GM19035 (cell line): ENCODE measurements at regions not wholly inside any gene's neighbourhood (a gene's known extent, or its start where the extent isn't known, plus 50 kb on each side); places are given as distances from the start of the nearest gene placed in this dataset.

Experiments
- ATAC-seq: cut with Tn5 transposase; IDR thresholded peaks from one replicate; pipeline ENCODE4 v1.9.1; 2021; ENCODE audit not compliant: unreplicated experiment

DNA sequence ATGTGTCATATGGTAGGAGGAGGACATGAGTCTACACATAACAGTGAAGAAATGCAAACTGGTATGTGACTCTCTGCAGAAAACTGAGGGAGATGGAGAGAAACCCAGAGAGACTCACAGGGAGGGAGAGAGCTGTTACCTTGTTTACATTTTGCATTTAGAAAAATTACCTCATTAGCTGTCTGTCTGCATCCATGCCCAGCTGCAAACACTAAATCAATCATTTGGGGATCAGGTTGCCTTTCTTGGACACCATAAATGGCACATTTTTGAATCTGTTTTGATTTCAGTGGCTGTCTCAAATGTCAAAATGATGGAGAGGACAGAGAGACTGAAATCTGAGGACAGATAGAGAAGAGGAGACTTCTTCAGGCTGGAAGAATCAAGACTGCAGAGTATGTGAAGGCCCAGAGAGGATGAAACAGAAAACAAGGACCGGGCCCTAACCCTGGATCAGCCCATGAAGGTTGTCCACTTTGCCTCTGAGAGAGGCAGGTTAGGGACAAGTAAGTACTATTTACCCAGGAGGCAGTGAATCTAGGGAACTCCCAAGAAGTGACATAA, 92.2 kb downstream of the UNC5CL start:
- ATAC-seq: no peak

DNA sequence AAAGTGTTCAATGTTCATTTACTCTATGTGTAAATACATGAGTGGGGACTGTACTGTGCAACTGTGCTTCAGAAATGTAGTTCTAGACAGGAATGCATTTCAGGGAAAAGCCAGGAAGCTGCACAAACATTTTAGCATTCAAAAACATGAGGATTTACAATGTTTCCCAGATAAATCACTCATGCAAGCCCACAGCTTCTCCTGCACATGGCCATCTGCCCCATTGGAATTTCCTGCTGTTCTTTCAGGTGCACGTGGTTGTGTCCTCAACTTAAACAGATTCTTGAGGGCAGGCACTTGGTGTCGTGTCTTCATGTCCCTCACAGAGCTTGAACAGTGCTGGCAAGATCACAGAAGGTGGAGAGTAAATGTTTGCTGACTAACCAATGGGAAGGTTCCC, 101.5 kb downstream of the UNC5CL start:
- no peak for ATAC-seq

DNA sequence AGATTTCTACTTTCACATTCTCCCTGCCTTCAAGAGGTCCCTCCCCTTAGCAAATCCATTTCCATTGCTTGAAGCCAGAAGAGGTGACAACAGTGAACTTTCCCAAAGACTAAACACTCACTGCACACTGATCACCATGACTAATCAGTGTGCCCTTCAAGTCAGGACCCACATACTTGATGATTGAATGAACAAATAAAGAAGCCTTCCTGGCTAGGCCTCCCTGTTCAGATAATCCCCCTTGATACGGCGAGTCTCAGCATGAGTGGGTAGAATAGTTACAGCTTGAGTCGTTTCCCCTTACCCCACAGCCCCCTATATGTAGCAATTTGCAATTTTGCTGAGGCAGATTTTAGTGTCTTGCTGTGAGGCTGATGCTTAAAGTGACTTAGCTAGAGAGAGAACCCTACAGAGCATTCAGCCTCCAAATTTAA, 102.2 kb downstream of the UNC5CL start:
- ATAC-seq: no peak

DNA sequence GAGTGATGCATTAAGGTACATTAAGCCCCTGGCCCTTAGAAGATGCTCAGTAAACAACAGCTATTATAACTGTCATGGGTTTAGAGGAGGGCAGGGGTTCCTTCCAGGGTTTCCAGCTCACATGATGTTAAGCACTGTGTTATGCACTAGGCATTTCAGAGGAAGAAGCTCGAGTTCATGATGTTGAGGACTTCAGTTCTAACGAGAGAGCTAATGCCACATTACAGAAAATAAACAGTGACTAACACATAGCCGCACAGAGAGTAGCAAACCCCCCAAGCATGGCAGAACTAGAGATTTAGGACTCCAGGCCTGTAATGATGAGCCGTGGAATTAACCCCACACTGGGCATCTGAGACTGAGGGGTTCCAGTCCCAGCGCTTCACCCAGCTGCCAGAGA, 105.2 kb downstream of the UNC5CL start:
- ATAC-seq: no peak

DNA sequence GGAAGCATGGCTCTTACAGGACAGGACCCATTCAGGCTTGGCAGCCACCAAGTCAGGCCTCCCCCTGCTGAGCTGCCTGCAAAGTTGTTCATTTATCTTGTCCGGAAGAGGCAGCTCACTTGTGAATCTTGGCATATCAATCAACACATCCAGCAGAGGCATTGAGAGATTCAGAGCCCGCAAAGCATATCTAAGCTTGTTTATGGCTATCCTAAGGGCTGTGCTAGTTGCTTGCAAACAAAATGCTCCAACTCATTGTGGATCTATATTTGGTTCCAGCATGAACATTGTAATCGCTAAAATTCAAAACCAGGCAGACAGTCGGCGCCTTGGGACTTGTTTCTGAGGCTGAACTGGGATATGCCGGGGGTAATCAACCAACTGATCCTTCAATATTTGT, 106.1 kb downstream of the UNC5CL start:
- no peak for ATAC-seq

DNA sequence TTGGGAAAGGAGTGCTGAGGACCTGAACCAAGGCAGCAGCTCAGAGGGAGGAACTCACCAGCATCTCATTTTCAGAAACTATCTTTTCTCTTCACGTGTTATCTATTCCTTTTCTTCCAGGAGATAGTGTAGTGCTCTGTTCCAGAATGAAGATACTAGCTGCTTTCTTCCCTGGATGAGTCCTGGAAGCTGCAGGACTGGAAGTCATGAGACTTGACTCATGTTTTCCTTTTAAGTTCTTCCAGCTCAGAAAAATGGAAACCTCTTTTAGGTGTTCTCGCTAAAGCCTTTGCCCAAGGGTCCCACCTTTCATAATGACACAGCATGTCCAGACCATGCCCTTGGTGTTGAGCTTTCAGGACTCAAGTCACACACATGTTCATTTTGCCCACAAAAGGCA, 106.7 kb downstream of the UNC5CL start:
- ATAC-seq: no peak

DNA sequence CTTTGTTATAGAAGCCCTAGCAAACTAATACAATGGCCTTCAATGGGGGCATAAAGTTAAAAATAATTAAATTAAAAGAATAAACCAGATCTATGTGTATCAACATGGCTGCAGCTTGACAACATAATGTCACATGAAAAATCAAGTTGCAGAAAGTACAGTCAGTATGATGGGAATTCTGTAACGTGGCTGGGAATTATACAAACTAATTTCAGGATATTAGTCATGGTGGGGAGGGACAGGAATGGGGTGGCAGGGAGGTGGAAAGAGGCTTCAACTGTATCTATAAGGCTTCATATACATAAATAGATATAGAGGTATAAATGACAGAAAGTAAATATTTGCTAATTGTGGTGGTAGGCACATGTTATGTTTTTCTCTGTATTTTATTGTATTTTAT, 107.1 kb downstream of the UNC5CL start:
- no peak for ATAC-seq

DNA sequence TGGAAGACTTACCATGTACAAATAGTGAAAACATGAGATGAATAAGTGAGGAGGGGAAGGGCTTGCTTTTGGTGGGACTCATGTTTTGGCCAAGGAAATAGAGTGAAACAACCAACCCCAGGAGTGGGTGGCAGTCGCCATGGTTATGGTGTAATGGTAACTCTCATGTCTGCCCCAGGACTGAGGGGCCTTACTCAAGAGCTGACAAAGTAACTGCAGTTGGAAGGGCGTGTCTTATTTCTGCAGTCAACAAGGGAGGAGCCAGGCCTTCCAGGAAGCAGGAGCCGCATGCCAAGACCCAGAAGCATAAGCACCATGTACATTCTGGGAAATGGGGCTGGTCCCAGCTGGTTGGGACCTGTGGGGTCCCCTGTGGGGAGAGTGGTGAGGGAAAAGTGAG, 108.5 kb downstream of the UNC5CL start:
- ATAC-seq: no peak

DNA sequence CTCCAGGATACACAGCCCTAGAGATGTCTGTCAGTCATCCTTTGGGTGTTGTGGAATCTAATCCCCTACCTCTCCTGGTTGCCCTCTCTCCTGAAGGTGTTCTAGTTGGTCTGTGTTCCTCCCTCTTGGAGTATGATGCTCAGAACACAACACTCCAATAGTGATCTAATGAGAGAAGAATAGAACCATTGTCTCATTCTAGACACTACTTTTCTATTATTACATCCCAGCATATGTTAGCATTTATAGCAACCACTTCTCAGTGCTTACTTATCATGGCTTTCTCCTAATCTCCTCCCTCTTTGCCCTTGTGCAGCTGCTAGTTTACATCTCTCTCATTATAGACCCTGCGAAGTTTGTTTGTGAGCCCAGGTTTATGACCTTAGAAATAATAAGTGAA, 109.0 kb downstream of the UNC5CL start:
- ATAC-seq: no peak

DNA sequence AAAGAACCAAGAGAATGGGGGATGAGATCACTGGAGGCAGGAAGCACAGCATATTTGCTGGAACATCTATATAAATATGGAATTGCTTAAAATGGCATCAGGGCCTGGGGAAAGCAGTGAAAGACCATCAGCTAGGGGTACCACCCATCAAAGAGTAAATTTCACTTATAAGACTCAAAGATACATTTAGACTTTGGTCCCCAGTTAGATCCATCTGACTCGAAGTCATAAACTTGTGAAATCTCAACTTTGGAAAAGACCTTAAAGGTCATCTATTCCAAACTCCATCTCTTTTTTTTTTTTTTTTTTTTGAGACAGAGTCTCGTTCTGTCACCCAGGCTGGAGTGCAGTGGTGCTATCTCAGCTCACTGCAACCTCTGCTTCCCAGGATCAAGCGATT, 109.8 kb downstream of the UNC5CL start:
- no peak for ATAC-seq

DNA sequence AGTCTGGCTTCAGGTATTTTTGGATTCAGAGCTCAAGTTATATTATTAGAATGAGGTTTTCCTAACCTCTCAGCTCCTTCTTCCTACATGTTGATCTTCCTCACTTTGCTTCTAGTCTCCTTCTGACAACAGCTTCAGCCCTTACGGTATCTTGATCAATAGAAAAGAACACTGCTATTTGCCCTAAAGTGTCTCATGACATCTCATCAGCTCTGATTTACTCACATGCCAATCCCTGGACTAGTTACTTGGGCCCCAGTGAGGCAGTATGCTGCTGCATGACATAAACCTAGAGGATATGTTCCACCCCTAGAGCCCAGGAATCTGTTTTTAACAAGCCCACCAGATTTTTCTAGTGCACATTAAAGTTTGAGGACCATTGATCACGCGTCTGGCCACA, 110.3 kb downstream of the UNC5CL start:
- ATAC-seq: no peak

DNA sequence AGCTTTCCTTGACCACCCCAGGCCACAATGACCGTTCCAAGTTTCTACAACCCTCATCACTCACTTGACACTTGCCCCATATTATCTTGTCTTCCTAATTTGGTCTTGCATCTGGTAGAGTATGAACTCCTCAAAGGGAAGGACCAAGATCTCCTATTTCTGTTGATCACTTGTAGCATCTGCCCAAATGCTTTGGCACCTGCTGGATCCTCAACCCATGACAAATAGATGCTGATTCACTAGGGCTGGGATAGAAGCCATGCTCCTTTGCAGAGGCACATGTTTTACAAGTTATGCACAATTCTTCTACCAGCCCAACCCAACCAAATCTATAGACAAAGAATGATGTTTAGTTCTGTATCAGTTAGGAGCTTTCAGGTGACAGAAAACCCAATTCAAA, 110.7 kb downstream of the UNC5CL start:
- ATAC-seq: no peak

DNA sequence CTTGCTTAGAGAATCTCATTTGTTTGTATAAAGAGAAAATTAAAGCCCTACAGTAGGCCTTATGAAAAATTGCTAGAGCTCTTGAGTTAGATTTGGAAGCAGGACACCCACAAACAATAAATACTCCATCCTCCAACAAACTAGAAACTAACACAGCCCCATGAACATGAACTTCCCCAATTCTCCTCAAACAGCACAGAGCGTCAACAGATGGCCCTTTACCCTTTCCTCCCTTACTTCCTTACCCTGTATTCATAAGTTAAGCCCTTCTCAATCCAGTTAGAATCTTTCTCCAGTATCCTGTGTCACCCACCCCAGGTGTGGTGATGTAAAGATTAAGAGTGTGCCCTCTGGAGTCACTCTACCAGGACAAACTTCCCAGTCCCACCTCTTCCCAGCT, 113.7 kb downstream of the UNC5CL start:
- no peak for ATAC-seq

DNA sequence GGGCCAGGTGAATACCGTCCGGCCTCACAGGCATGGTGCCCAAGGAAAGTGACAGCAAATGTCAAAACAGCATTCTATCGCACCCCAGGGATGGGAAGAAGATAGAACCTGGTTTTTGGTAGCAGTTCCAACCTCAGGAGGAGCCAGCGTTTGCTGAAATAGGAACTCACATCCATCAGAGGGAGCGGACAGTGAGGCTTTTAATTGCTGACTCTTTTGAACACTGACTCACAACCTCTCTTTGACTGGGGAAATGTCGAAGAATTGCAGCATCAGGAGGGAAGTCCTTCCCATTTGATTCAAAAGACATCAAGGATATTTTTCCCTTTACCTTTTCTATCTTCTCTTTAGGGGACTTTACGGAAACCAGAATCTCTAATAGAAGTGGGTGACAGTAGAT, 114.2 kb downstream of the UNC5CL start:
- ATAC-seq: no peak

DNA sequence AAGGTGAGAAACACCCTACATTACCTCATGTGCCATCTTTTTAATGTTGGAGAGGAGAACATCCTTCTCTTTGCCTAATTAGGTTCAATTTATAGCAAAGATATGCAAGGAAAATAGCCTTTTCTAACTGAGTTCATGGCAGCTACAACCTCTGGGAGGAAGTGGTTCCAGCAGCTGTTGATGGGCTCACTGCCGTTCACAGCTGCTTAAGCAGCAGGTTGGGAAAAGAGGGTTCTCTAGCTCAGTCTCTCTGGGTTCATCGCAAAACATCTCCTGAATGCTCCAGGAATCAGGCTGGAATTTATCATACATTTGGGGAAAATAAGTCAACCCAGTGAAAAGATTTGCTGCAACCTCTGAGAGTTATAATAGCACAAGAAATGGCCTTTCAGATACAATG, 115.1 kb downstream of the UNC5CL start:
- ATAC-seq: no peak

DNA sequence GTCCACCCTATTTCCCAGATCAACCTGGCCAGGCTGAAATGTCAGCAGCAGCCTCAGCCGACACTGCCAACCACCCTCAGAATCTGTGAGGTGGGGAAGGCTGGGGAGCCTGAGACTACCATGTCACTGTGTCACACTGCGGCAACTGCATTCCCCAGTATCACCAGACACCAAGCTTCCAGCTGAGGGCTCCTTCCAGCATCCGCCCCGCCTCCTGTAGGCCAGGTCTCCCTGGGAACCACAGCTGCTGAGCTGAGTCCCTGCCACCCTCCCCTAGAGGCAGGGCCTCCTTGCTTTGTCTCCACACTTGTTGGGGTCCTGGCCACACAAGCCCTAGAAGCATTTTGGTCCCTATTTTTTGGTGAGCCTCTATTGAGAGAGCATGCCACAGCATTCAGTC, 115.7 kb downstream of the UNC5CL start:
- ATAC-seq: no peak

DNA sequence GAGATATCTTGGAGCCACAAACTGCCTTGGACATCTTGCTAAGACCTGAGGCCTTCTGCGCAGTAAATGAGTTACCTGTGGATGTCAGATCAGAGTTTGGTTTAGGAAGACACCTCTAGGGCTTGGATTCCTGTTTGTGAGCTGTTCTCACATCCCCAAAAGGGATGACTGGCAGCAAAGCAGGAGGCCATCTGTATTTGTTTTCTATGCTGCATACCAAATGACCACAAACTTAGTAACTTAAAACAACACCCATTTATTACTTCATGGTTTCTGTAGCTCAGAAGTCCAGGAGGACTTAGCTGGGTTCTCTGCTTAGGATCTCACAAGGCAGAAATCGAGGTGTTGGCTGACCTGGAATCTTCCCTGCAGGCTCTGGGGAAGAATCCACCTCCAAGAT, 116.7 kb downstream of the UNC5CL start:
- ATAC-seq: no peak

DNA sequence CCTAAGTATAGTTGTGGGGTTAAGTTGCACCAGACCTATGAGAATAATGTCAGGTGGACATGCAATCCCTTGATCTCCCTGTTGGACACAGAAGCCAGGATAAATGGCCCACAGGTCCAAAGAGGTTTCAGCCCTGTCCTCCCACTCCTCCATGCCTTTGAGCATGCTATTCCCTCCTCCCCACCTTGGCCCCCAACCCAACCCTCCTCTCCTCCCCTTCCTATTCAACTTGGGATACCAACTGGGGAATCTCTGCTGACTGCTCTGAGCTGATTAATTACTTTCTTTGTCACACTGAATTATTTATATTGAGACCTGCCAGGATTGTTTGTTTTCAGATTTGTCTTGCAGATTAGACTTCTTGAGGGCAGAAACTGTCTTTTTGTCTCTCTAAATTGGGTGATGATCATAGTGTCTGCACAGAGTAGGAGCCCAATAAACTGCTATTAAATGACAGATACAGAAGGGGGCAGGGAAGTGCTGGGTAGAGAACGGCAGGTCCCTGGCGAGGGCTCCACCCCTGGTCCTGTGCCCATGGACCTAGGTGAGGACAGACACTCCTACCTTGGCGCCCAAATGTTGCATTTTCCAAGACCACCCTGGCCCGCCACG, 120.9 kb downstream of the UNC5CL start:
- ATAC-seq: no peak

DNA sequence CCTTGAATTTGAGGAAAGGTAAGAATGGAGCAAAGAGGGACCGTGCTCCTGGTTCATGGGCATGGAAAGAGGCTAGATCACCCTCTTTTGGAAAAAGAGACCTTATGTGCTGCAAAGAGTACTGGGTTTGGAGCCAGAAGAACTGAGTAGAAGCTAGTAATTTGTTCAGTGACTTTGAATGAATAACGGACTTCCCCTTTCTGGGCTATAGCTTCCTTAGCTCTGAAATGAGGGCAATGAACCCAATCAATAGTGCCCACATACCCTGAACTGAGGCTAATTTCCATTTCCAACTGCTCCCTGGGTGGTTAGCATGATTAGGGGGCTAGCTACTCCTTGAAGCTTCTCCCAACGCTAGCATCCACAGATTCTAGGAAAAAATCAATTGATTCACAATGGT, 121.4 kb downstream of the UNC5CL start:
- ATAC-seq: no peak

DNA sequence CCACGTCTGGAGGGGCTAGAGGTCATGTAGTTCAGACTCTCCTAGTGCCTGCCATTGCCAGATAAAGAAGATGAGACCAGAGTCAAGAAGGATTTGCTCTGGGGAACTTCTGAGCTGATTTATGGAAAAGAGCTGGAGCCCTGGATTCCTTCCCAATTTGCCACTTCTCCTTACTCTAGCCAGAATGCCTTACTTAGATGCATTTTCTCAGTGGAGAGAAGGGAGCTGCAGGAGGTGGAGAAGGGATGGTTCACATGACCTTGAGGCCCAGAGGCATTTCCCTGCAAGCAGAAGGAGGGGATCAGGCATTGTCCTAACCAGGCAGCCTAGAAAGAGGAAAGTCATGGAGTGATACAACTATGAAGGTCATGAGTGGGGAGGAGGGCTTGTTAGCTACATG, 122.2 kb downstream of the UNC5CL start:
- ATAC-seq: no peak

DNA sequence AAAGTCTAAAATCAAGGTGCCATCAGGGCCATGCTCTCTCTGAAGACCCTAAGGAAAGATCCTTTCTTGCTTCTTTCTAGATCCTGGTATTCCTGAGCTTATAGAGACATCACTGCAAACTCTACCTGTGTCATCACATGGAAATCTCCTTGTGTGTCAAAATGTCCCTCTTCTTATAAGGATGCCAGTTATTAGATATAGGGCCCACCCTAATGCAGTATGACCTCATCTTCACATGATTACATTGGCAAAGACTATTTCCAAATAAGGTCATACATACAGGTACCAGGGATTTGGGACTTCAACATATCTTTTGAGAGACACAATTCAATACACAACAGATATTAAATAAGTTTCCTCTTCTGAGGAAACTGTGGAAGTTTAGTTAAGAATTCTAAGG, 123.9 kb downstream of the UNC5CL start:
- ATAC-seq: no peak

DNA sequence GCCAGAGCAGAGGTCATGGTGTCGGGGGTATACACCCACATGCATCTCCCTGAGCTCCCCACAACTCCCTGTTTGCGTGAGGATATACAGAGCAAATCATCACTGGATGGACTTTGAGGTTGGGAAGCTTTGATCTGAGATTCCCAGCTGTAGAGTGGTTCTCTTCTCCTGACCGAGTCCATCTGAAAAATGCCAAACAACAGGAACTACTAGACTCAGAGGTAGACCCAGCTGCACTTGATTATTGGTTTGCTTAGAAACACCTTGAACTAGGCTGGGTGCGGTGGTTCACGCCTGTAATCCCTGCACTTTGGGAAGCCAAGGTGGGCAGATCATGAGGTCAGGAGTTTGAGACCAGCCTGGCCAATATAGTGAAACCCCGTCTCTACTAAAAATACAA, 125.0 kb downstream of the UNC5CL start:
- no peak for ATAC-seq

DNA sequence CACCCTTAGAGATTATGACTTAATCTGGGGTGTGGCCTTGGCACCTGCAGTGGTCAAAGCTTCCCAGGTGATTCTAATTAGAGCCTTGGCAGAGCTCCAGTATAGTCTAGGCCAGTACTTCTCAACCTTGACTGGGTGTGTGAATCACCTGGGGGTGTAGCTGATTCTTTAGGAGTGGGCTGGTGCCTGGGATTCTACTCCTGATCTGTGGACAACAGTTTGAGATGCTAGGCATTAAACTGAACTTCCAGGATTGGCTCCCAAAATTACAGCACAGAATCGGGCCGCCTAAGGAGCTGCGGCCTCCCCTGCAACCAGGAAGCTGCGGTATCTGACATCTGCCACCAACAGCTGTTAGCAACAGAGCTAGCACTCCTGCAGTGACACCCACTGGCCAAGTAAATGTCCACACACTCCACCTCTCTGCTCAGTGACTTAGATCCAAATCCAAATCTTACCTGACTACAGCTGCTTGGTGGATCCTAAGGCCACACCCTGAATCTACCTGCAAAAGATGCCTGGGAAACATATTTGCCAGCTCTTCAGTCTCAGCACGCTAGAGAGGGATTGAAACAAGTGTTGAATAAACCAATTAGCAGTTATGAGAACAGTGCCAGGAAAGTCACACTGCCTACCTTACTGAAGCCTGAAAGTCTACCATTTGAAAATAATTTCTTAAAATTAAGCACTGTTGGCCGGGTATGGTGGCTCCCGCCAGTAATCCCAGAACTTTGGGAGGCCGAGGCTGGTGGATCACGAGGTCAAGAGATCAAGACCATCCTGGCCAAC, 126.7 kb downstream of the UNC5CL start:
- ATAC-seq: peak; percentile 93
